ENCODE measurements at regions not wholly inside any gene's neighbourhood (a gene's known extent, or its start where the extent isn't known, plus 50 kb on each side); places are given as distances from the start of the nearest gene placed in this dataset.

DNA sequence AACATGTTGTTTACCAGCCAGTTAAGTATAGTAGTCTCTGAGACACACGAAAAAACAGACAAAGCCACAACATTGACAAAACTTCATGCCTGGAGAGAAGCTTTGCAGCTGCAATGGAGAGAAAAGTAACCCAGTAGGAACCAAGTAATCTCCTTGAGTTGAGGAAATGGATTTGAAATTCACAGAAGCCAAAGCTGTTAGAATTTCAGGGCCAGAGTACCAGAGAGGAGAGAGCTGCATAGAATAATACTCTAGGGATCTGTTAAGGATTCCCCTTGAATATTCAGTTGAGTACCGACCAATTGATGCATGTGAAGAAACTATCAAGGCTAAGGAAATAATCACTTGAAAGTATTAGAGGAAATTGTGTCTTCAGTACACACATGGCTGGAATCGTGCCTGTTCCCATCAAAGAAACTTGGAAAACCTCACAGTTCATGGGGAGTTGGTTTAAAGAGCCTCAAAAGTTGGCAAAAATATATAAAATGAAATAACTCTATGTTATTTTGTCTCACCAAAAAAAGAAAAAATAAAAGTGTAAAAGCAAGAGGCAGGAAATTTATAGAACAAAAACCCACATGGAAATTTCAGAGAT is 324.0 kb upstream of the NEGR1 start:
- TF ChIP-seq, protein P1, sequence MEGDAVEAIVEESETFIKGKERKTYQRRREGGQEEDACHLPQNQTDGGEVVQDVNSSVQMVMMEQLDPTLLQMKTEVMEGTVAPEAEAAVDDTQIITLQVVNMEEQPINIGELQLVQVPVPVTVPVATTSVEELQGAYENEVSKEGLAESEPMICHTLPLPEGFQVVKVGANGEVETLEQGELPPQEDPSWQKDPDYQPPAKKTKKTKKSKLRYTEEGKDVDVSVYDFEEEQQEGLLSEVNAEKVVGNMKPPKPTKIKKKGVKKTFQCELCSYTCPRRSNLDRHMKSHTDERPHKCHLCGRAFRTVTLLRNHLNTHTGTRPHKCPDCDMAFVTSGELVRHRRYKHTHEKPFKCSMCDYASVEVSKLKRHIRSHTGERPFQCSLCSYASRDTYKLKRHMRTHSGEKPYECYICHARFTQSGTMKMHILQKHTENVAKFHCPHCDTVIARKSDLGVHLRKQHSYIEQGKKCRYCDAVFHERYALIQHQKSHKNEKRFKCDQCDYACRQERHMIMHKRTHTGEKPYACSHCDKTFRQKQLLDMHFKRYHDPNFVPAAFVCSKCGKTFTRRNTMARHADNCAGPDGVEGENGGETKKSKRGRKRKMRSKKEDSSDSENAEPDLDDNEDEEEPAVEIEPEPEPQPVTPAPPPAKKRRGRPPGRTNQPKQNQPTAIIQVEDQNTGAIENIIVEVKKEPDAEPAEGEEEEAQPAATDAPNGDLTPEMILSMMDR (IDR thresholded peaks at IDR 0.05; ENCODE audit: insufficient read depth, low read length, poor library complexity, severe bottlenecking) = no peak
- no peak for TF ChIP-seq EZH2phosphoT487 (conservative IDR thresholded peaks at IDR 0.05; ENCODE audit: low read length)
